Naive thymus-derived CD4-positive, alpha-beta T cell (primary cell): ENCODE measurements at regions not wholly inside any gene's neighbourhood (a gene's known extent, or its start where the extent isn't known, plus 50 kb on each side); places are given as distances from the start of the nearest gene placed in this dataset.
"Not testable (repeated sequence)": the region's sequence is repeated elsewhere in the genome, so short reads cannot be mapped to it uniquely, and the experiment has no call there.

Source experiments
- ATAC-seq: fragments of 150-1000 bp; cut with Tn5 transposase; 2 replicates; pipeline ENCODE4 v1.10.0; 2021; ENCODE audit warnings: mild to moderate bottlenecking, moderate library complexity
- CTCF ChIA-PET: fragments of 350-600 bp; sonication (Branson Sonifier 250); formaldehyde crosslinking; loops from one replicate; lab custom pipeline; 2021; ENCODE audit warnings: antibody characterized with exemption; lab: Charles Lee
- POLR2A ChIA-PET: fragments of 350-600 bp; sonication (Branson Sonifier 250); formaldehyde crosslinking; loops from one replicate; lab custom pipeline; 2021; ENCODE audit warnings: antibody characterized with exemption, inconsistent platforms; lab: Charles Lee
- DNase-seq, 9 donors: peaks; one replicate each; pipeline versions ENCODE4 v3.0.0 to v3.0.0-alpha.2; 2020 to 2022; ENCODE audit warnings: mixed read lengths in 1 of 9
- H3K27ac ChIP-seq: one replicate; pipeline ENCODE4 v1.7.0; 2013; ENCODE audit warnings: mild to moderate bottlenecking, low read depth, low read length, moderate library complexity
- H3K27me3 ChIP-seq, 2 donors: one replicate each; pipeline ENCODE4 v1.7.0; 2013; ENCODE audit warnings: low read length in 2 of 2, mild to moderate bottlenecking in 2 of 2, moderate library complexity in 2 of 2; ENCODE audit not compliant: control insufficient read depth in 2 of 2, insufficient read depth in 2 of 2
- H3K36me3 ChIP-seq, 3 experiments: 1 replicate in 2 of 3; 2 replicates in 1 of 3; pipeline ENCODE4 v1.7.0; 2013; ENCODE audit warnings: low read length in 3 of 3, mild to moderate bottlenecking in 3 of 3, moderate library complexity in 1 of 3; ENCODE audit not compliant: insufficient read depth in 3 of 3, control insufficient read depth in 2 of 3
- H3K4me1 ChIP-seq, 2 donors: one replicate each; pipeline ENCODE4 v1.7.0; 2013; ENCODE audit warnings: low read length in 2 of 2, mild to moderate bottlenecking in 2 of 2, moderate library complexity in 1 of 2; ENCODE audit not compliant: control insufficient read depth in 2 of 2, insufficient read depth in 2 of 2
- H3K4me3 ChIP-seq: 2 replicates; pipeline ENCODE4 v1.7.0; 2013; ENCODE audit warnings: mild to moderate bottlenecking, low read length
- H3K9me3 ChIP-seq, 3 experiments: 1 replicate in 2 of 3; 2 replicates in 1 of 3; pipeline ENCODE4 v1.7.0; 2013; ENCODE audit warnings: low read length in 3 of 3; ENCODE audit not compliant: control insufficient read depth in 2 of 3
- H3K27ac Mint-ChIP-seq, 9 donors: one replicate each; pipeline ENCODE4 v1.8.0; 2020 to 2022; ENCODE audit warnings: mixed read lengths in 9 of 9, mild to moderate bottlenecking in 8 of 9, moderate library complexity in 5 of 9, inconsistent platforms in 2 of 9
- H3K27me3 Mint-ChIP-seq, 5 donors: one replicate each; pipeline ENCODE4 v1.8.0; 2021 to 2022; ENCODE audit warnings: mixed read lengths in 5 of 5, mild to moderate bottlenecking in 1 of 5
- H3K36me3 Mint-ChIP-seq, 5 donors: one replicate each; pipeline ENCODE4 v1.8.0; 2020 to 2022; ENCODE audit warnings: mixed read lengths in 5 of 5, mild to moderate bottlenecking in 3 of 5, inconsistent platforms in 1 of 5
- H3K4me1 Mint-ChIP-seq, 7 donors: one replicate each; pipeline ENCODE4 v1.8.0; 2020 to 2022; ENCODE audit warnings: mixed read lengths in 7 of 7, mild to moderate bottlenecking in 3 of 7, inconsistent platforms in 1 of 7
- H3K4me3 Mint-ChIP-seq, 10 donors: one replicate each; pipeline ENCODE4 v1.8.0; 2020 to 2022; ENCODE audit warnings: mild to moderate bottlenecking in 10 of 10, mixed read lengths in 10 of 10, moderate library complexity in 6 of 10, inconsistent platforms in 2 of 10
- H3K9me3 Mint-ChIP-seq, 11 donors: one replicate each; pipeline ENCODE4 v1.8.0; 2020 to 2022; ENCODE audit warnings: mixed read lengths in 11 of 11, mild to moderate bottlenecking in 4 of 11, inconsistent platforms in 1 of 11, moderate library complexity in 1 of 11
- intact Hi-C, 2 donors: fragments of 100-400 bp; cut with micrococcal nuclease; formaldehyde crosslinking; loops; one replicate each; pipeline ENCODE4 v1.15.1; 2023

- DNase-seq, H3K36me3 ChIP-seq, H3K27ac ChIP-seq, H3K4me1 ChIP-seq, H3K4me3 Mint-ChIP-seq, H3K9me3 ChIP-seq, POLR2A ChIA-PET, intact Hi-C loops, H3K36me3 Mint-ChIP-seq, H3K27ac Mint-ChIP-seq, H3K4me1 Mint-ChIP-seq, H3K9me3 Mint-ChIP-seq, CTCF ChIA-PET, ATAC-seq, H3K27me3 ChIP-seq, H3K4me3 ChIP-seq: not testable (repeated sequence)
- H3K27me3 Mint-ChIP-seq: peaks cover 0 to 34% (median 17%) of the 10 kb centered on the region in 5 donors
These were observed 143.1 kb upstream of the CHL1 start for GRCh38 chr3:53441-53840.

- Histone ChIP-seq H3K4me3 (no peak overlapping the region), H3K36me3 (no peaks in the 10 kb centered on the region), H3K9me3 (no peaks in the 10 kb centered on the region), H3K27ac (no peak overlapping the region), H3K4me1 (no peaks in the 10 kb centered on the region), H3K27me3 (no peaks in the 10 kb centered on the region)
- intact Hi-C loops: no loop called here
- peaks cover 0 to 30% (median 13%) of the 10 kb centered on the region in 5 donors for H3K27me3 Mint-ChIP-seq
- DNase-seq (no peak), ATAC-seq (no peak)
- H3K9me3 Mint-ChIP-seq: peaks cover 0 to 6% (median 3%) of the 10 kb centered on the region in 11 donors
- ChIA-PET POLR2A (no interaction called here), CTCF (no interaction called here)
- H3K27ac Mint-ChIP-seq: no peak overlapping the region
- H3K36me3 Mint-ChIP-seq: no peaks in the 10 kb centered on the region
- no peaks in the 10 kb centered on the region for H3K4me1 Mint-ChIP-seq
- H3K4me3 Mint-ChIP-seq: no peak overlapping the region
These were observed 142.3 kb upstream of the CHL1 start for GRCh38 chr3:54240-54639.

GRCh38 chr3:56672-57071 is 139.9 kb upstream of the CHL1 start:
- Mint-ChIP-seq H3K9me3 (peaks cover 0 to 3% (median under 1%) of the 10 kb centered on the region in 11 donors), H3K27ac (no peak overlapping the region), H3K27me3 (peaks cover 0 to 40% (median 27%) of the 10 kb centered on the region in 5 donors), H3K4me3 (no peak overlapping the region), H3K4me1 (no peaks in the 10 kb centered on the region), H3K36me3 (no peaks in the 10 kb centered on the region)
- Histone ChIP-seq H3K9me3 (no peaks in the 10 kb centered on the region), H3K4me1 (no peaks in the 10 kb centered on the region), H3K36me3 (no peaks in the 10 kb centered on the region), H3K27ac (no peak overlapping the region), H3K4me3 (no peak overlapping the region), H3K27me3 (no peaks in the 10 kb centered on the region)
- DNase-seq (no peak), ATAC-seq (no peak)
- POLR2A ChIA-PET: no interaction called here
- CTCF ChIA-PET: no interaction called here
- intact Hi-C loops: no loop called here

- H3K9me3 Mint-ChIP-seq: no peaks in the 10 kb centered on the region
- no peak overlapping the region for H3K27ac ChIP-seq
These were observed 136.7 kb upstream of the CHL1 start for GRCh38 chr3:59854-60253.

GRCh38 chr3:63095-63765 is 133.3 kb upstream of the CHL1 start:
- Mint-ChIP-seq H3K9me3 (peaks cover 0 to 2% (median 0%) of the 10 kb centered on the region in 11 donors), H3K4me3 (no peak overlapping the region), H3K4me1 (no peaks in the 10 kb centered on the region), H3K27ac (no peak overlapping the region), H3K36me3 (no peaks in the 10 kb centered on the region), H3K27me3 (peaks cover 0 to 38% (median 29%) of the 10 kb centered on the region in 5 donors)
- no peaks in the 10 kb centered on the region for H3K4me1 ChIP-seq
- no peaks in the 10 kb centered on the region for H3K9me3 ChIP-seq
- ChIA-PET POLR2A (no interaction called here), CTCF (no interaction called here)
- intact Hi-C loops: no loop called here
- H3K27ac ChIP-seq: no peak overlapping the region
- no peak for DNase-seq
- no peak for ATAC-seq
- H3K27me3 ChIP-seq: no peaks in the 10 kb centered on the region
- no peaks in the 10 kb centered on the region for H3K36me3 ChIP-seq
- H3K4me3 ChIP-seq: no peak overlapping the region

More at GRCh38 chr3:59854-60253, 136.7 kb upstream of the CHL1 start:
- CTCF ChIA-PET: no interaction called here
- Mint-ChIP-seq H3K36me3 (no peaks in the 10 kb centered on the region), H3K27me3 (peaks cover 0 to 44% (median 28%) of the 10 kb centered on the region in 5 donors), H3K4me1 (no peaks in the 10 kb centered on the region), H3K4me3 (no peak overlapping the region), H3K27ac (no peak overlapping the region)
- Histone ChIP-seq H3K27me3 (no peaks in the 10 kb centered on the region), H3K9me3 (no peaks in the 10 kb centered on the region), H3K4me3 (no peak overlapping the region), H3K36me3 (no peaks in the 10 kb centered on the region), H3K4me1 (no peaks in the 10 kb centered on the region)
- intact Hi-C loops: no loop called here
- ATAC-seq (no peak), DNase-seq (no peak)
- POLR2A ChIA-PET: no interaction called here

- intact Hi-C loops: no loop called here
- no peaks in the 10 kb centered on the region for H3K4me1 ChIP-seq
- DNase-seq (no peak), ATAC-seq (no peak)
- Mint-ChIP-seq H3K36me3 (no peaks in the 10 kb centered on the region), H3K27ac (no peak overlapping the region), H3K27me3 (peaks cover 0 to 21% (median 13%) of the 10 kb centered on the region in 5 donors), H3K9me3 (peaks cover 0 to 3% (median 0%) of the 10 kb centered on the region in 11 donors), H3K4me1 (no peaks in the 10 kb centered on the region), H3K4me3 (no peak overlapping the region)
- no peaks in the 10 kb centered on the region for H3K27me3 ChIP-seq
- H3K27ac ChIP-seq: no peak overlapping the region
- no peak overlapping the region for H3K4me3 ChIP-seq
- ChIA-PET POLR2A (no interaction called here), CTCF (no interaction called here)
- H3K36me3 ChIP-seq: no peaks in the 10 kb centered on the region
- H3K9me3 ChIP-seq: no peaks in the 10 kb centered on the region
These were observed 126.9 kb upstream of the CHL1 start for GRCh38 chr3:69690-70089.

- H3K36me3 ChIP-seq: no peaks in the 10 kb centered on the region
- Mint-ChIP-seq H3K27me3 (peaks cover 0 to 24% (median 11%) of the 10 kb centered on the region in 5 donors), H3K4me1 (no peaks in the 10 kb centered on the region), H3K27ac (no peak overlapping the region), H3K4me3 (no peak overlapping the region), H3K9me3 (peaks cover 0 to 3% (median 0%) of the 10 kb centered on the region in 11 donors), H3K36me3 (no peaks in the 10 kb centered on the region)
- no peaks in the 10 kb centered on the region for H3K4me1 ChIP-seq
- no peak for DNase-seq
- ChIA-PET CTCF (no interaction called here), POLR2A (no interaction called here)
- intact Hi-C loops: no loop called here
- no peaks in the 10 kb centered on the region for H3K9me3 ChIP-seq
- H3K4me3 ChIP-seq: no peak overlapping the region
- H3K27ac ChIP-seq: no peak overlapping the region
- ATAC-seq: no peak
- no peaks in the 10 kb centered on the region for H3K27me3 ChIP-seq
These were observed 123.8 kb upstream of the CHL1 start for GRCh38 chr3:72776-73175.
